ENCODE measurements at regions not wholly inside any gene's neighbourhood (a gene's known extent, or its start where the extent isn't known, plus 50 kb on each side); places are given as distances from the start of the nearest gene placed in this dataset.

GRCh38 chr2:2910259-2910658, 467.4 kb downstream of the EIPR1 start (continued):
- TF ChIP-seq CHD7 (IDR thresholded peaks at IDR 0.05; ENCODE audit: insufficient replicate concordance, low read length) (no peak), POLR2A (IDR thresholded peaks at IDR 0.05; ENCODE audit: control extremely low read depth in 1 of 2, low read depth in 2 of 2, low read length in 2 of 2) (no peak)

Measured in H1 (cell line).